SH-SY5Y (cell line): ENCODE measurements at regions not wholly inside any gene's neighbourhood (a gene's known extent, or its start where the extent isn't known, plus 50 kb on each side); places are given as distances from the start of the nearest gene placed in this dataset.

Source experiments
- GATA2 ChIP-seq: IDR thresholded peaks from 2 replicates; pipeline ENCODE4 v1.6.1; 2011; ENCODE audit warnings: mild to moderate bottlenecking, low read depth, low read length
- GATA3 ChIP-seq: IDR thresholded peaks from 2 replicates; pipeline ENCODE4 v1.6.1; 2011; ENCODE audit warnings: low read depth, mild to moderate bottlenecking, low read length, moderate library complexity

DNA sequence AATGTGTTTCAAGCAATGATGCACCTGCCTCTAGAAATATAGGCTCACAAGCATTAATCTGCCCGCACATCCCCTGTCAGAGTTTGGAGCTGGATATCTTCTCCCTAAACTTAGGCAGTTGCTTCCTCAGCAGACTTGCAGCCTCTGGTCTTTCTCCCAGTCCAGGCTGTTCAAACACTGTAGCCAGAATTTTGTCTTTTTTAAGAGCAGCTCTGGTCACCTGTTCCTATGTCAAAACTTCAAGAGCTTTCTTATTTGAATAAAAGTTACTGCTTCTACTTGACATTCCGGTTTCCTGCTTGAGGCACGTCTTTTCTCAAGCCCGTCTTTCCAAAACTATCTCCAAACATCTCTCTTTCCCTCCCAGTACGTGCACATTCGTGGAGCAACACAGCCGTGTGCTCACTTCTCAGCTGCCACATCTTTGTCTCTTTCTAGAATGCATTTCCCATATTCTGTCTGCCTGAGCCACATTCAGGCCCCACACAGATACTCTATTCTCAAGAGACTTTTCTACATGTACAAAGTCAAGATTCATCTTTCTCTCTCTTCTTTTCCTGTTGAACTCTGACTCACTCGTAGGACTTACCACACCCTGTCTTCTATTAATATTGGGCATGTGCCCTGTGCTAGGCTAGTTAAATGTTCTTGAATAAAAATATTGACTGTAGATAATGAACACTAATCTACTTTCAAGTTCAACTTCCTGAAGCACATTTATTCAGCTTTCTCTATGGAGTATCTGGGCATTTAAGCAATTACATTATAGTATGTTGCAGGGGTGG lies 307.7 kb upstream of the SOX2 start:
- TF ChIP-seq GATA2 (no peak), GATA3 (no peak)
